SK-N-SH (cell line): ENCODE measurements at regions not wholly inside any gene's neighbourhood (a gene's known extent, or its start where the extent isn't known, plus 50 kb on each side); places are given as distances from the start of the nearest gene placed in this dataset.

ENCODE experiments used
- CTCF ChIA-PET: fragments of 300-600, 350-600 bp; formaldehyde crosslinking; extraction: SDS; loops from one replicate; lab custom pipeline; 2021; lab: Yijun Ruan, JAX
- POLR2A ChIA-PET: fragments of 350-600 bp; sonication (Branson Sonifier 250); formaldehyde crosslinking; extraction: SDS; loops from one replicate; lab custom pipeline; 2020; ENCODE audit warnings: antibody characterized with exemption, inconsistent platforms; lab: Yijun Ruan, JAX
- DNase-seq: peaks from one replicate; pipeline ENCODE4 v3.0.0; 2012
- H2AFZ ChIP-seq: fragments of 200-600 bp; sonication (generic); 2 replicates; pipeline ENCODE4 v1.8.1; 2016; ENCODE audit warnings: antibody characterized with exemption, mild to moderate bottlenecking, low read depth
- H3F3A ChIP-seq: fragments of 200-600 bp; sonication (generic); replicated peaks from 2 replicates; pipeline ENCODE3; 2016; ENCODE audit warnings: antibody characterized with exemption, mild to moderate bottlenecking; ENCODE audit not compliant: insufficient read depth
- H3K27ac ChIP-seq, 2 experiments: fragments of 200-500 bp in 1 of 2; fragments of 200-600 bp in 1 of 2; sonication (Bioruptor generic) in 1 of 2; sonication (generic), shearing (Covaris generic) in 1 of 2; 2 replicates each; pipeline versions ENCODE4 v1.5.1 to v1.6.1; 2014 to 2016; ENCODE audit warnings: low read depth in 2 of 2, inconsistent platforms in 1 of 2, low read length in 1 of 2, mild to moderate bottlenecking in 1 of 2, mixed read lengths in 1 of 2
- H3K27me3 ChIP-seq: fragments of 200-600 bp; sonication (generic), shearing (Covaris generic); 2 replicates; pipeline ENCODE4 v1.6.1; 2016; ENCODE audit warnings: mixed run types; ENCODE audit not compliant: insufficient read depth
- H3K36me3 ChIP-seq, 2 experiments: fragments of 200-500 bp in 1 of 2; fragments of 200-600 bp in 1 of 2; sonication (Bioruptor generic) in 1 of 2; sonication (generic) in 1 of 2; replicated peaks in 1 of 2; 2 replicates each; pipeline versions ENCODE3 to v1.5.1; 2014 to 2016; ENCODE audit warnings: low read length in 1 of 2, mild to moderate bottlenecking in 1 of 2; ENCODE audit not compliant: insufficient read depth in 2 of 2, control insufficient read depth in 1 of 2
- H3K4me1 ChIP-seq, 2 experiments: fragments of 200-500 bp in 1 of 2; fragments of 200-600 bp in 1 of 2; sonication (Bioruptor generic) in 1 of 2; sonication (generic), shearing (Covaris generic) in 1 of 2; 2 replicates each; pipeline versions ENCODE4 v1.5.1 to v1.6.1; 2014 to 2016; ENCODE audit warnings: low read depth in 1 of 2, low read length in 1 of 2, mixed run types in 1 of 2; ENCODE audit not compliant: insufficient read depth in 2 of 2, control insufficient read depth in 1 of 2
- H3K4me2 ChIP-seq: fragments of 200-600 bp; sonication (generic), shearing (Covaris generic); 2 replicates; pipeline ENCODE4 v1.6.1; 2017; ENCODE audit warnings: mixed run types
- H3K4me3 ChIP-seq, 2 experiments: fragments of 200-500 bp in 1 of 2; fragments of 200-600 bp in 1 of 2; sonication (Bioruptor generic) in 1 of 2; sonication (generic), shearing (Covaris generic) in 1 of 2; 2 replicates each; pipeline versions ENCODE4 v1.5.1 to v1.8.1; 2014 to 2016; ENCODE audit warnings: low read depth in 2 of 2, inconsistent platforms in 1 of 2, low read length in 1 of 2, mild to moderate bottlenecking in 1 of 2, mixed read lengths in 1 of 2, moderate library complexity in 1 of 2
- H3K79me2 ChIP-seq: fragments of 200-600 bp; sonication (generic); 2 replicates; pipeline ENCODE4 v1.8.1; 2017; ENCODE audit warnings: mild to moderate bottlenecking; ENCODE audit not compliant: insufficient read depth
- H3K9ac ChIP-seq: fragments of 200-600 bp; sonication (generic); 2 replicates; pipeline ENCODE4 v1.6.1; 2017; ENCODE audit warnings: mixed run types
- H3K9me2 ChIP-seq: fragments of 200-600 bp; sonication (generic); 2 replicates; pipeline ENCODE4 v1.6.1; 2017; ENCODE audit warnings: mixed run types
- H3K9me3 ChIP-seq: fragments of 200-600 bp; sonication (generic); 2 replicates; pipeline ENCODE4 v1.6.1; 2017; ENCODE audit warnings: mixed run types, mild to moderate bottlenecking, moderate library complexity
- H4K20me1 ChIP-seq: fragments of 200-600 bp; sonication (generic); 2 replicates; pipeline ENCODE4 v1.6.1; 2017; ENCODE audit warnings: mild to moderate bottlenecking, mixed run types; ENCODE audit not compliant: insufficient read depth
- CHD2 ChIP-seq: fragments of 150-350 bp; IDR thresholded peaks from 2 replicates; pipeline ENCODE4 v1.6.1; 2018; ENCODE audit warnings: low read length; ENCODE audit not compliant: partially characterized antibody
- CTCF ChIP-seq: fragments of 200-600 bp; sonication (generic); IDR thresholded peaks from 2 replicates; pipeline ENCODE4 v1.6.1; 2017; ENCODE audit warnings: antibody characterized with exemption, mild to moderate bottlenecking, moderate library complexity
- EP300 ChIP-seq, 2 experiments: IDR thresholded peaks; 2 replicates each; pipeline versions ENCODE4 v1.4.0 to v1.6.1; 2012; ENCODE audit warnings: borderline replicate concordance in 1 of 2, low read depth in 1 of 2, low read length in 1 of 2
- FOSL2 ChIP-seq: IDR thresholded peaks from 2 replicates; pipeline ENCODE4 v1.4.0; 2012; ENCODE audit warnings: low read depth, mild to moderate bottlenecking, moderate library complexity, borderline replicate concordance
- FOXM1 ChIP-seq: IDR thresholded peaks from 2 replicates; pipeline ENCODE4 v1.4.0; 2012; ENCODE audit warnings: low read depth, mild to moderate bottlenecking
- GABPA ChIP-seq: IDR thresholded peaks from 2 replicates; pipeline ENCODE4 v1.4.0; 2012; ENCODE audit warnings: low read depth, mild to moderate bottlenecking
- JUND ChIP-seq: IDR thresholded peaks from 2 replicates; pipeline ENCODE4 v1.4.0; 2012
- MAX ChIP-seq: IDR thresholded peaks from 2 replicates; pipeline ENCODE4 v1.4.0; 2012; ENCODE audit warnings: low read depth
- NFIC ChIP-seq: IDR thresholded peaks from 2 replicates; pipeline ENCODE4 v1.4.0; 2012; ENCODE audit warnings: borderline replicate concordance
- PBX3 ChIP-seq: IDR thresholded peaks from 2 replicates; pipeline ENCODE4; 2012
- POLR2AphosphoS5 ChIP-seq: IDR thresholded peaks from 2 replicates; pipeline ENCODE4 v1.6.1; 2012; ENCODE audit warnings: low read depth, low read length
- RAD21 ChIP-seq: IDR thresholded peaks from 2 replicates; pipeline ENCODE4 v1.6.1; 2012; ENCODE audit warnings: mild to moderate bottlenecking, low read length
- RFX5 ChIP-seq: IDR thresholded peaks from 2 replicates; pipeline ENCODE4 v1.6.1; 2012; ENCODE audit warnings: mild to moderate bottlenecking, improper control_type of control experiment, low read length
- RXRA ChIP-seq: IDR thresholded peaks from 2 replicates; pipeline ENCODE4 v1.4.0; 2012; ENCODE audit warnings: low read depth, mild to moderate bottlenecking, borderline replicate concordance
- TCF12 ChIP-seq: IDR thresholded peaks from 2 replicates; pipeline ENCODE4 v1.4.0; 2012
- USF2 ChIP-seq: fragments of 150-350 bp; IDR thresholded peaks from 2 replicates; pipeline ENCODE4 v1.6.1; 2017; ENCODE audit warnings: antibody characterized with exemption, low read length, low read depth, borderline replicate concordance
- WGBS: methylation state at CpG from one replicate; pipeline ENCODE4 v1.1.6; 2017; ENCODE audit warnings: low lambda C conversion rate; 5-methylcytosine and 5-hydroxymethylcytosine counted together
- TF ChIP-seq, protein P1 (sequence below): IDR thresholded peaks from 2 replicates; pipeline ENCODE4 v1.4.0; 2012; ENCODE audit warnings: low read depth, borderline replicate concordance

GRCh38 chr7:13794581-13794980 is 194.9 kb downstream of the ETV1 start (continued):
- no peak for TF ChIP-seq MAX

GRCh38 chr7:13797545-13797944 is 191.9 kb downstream of the ETV1 start:
- H3F3A ChIP-seq: no peaks in the 10 kb centered on the region
- POLR2A ChIA-PET: no interaction called here
- no peaks in the 10 kb centered on the region for H3K79me2 ChIP-seq
- H3K9me3 ChIP-seq: no peaks in the 10 kb centered on the region
- H3K27me3 ChIP-seq: no peaks in the 10 kb centered on the region
- no peaks in the 10 kb centered on the region for H3K36me3 ChIP-seq
- WGBS: 78% methylated on average over 1 of the region's 1 CpG
- no peaks in the 10 kb centered on the region for H4K20me1 ChIP-seq
- no peak overlapping the region for H3K4me3 ChIP-seq
- DNase-seq: no peak
- H3K4me2 ChIP-seq: no peak overlapping the region
- no peak overlapping the region for H2AFZ ChIP-seq
- no peaks in the 10 kb centered on the region for H3K9me2 ChIP-seq
- no peak overlapping the region for H3K27ac ChIP-seq
- no peaks in the 10 kb centered on the region for H3K4me1 ChIP-seq
- H3K9ac ChIP-seq: no peak overlapping the region
- TF ChIP-seq GABPA (no peak), RFX5 (no peak), FOXM1 (no peak), CTCF (no peak), RAD21 (no peak)
- CTCF ChIA-PET: interaction anchor here (0.6 to 1.3 kb wide), 2 partner anchors 894 to 961 kb away, joined by 3 read pairs; no protein-coding TSS in a partner anchor

GRCh38 chr7:13800694-13801448 is 188.6 kb downstream of the ETV1 start:
- DNase-seq: no peak
- Histone ChIP-seq H3K4me3 (no peak overlapping the region), H3K4me1 (no peaks in the 10 kb centered on the region), H3K27me3 (no peaks in the 10 kb centered on the region), H3K9me3 (no peaks in the 10 kb centered on the region), H3K9ac (peak overlapping the region; percentile 38), H3F3A (no peaks in the 10 kb centered on the region), H3K79me2 (no peaks in the 10 kb centered on the region), H4K20me1 (no peaks in the 10 kb centered on the region), H3K4me2 (no peak overlapping the region), H2AFZ (peak overlapping the region; percentile 63), H3K9me2 (no peaks in the 10 kb centered on the region), H3K36me3 (no peaks in the 10 kb centered on the region), H3K27ac (peak overlapping the region in 1 of 2 experiments; percentile 72; a peak in 2 of 4 replicates)
- WGBS: 62% methylated on average over 6 of the region's 6 CpGs
- POLR2A ChIA-PET: no interaction called here
- TF ChIP-seq USF2 (peak; percentile 34; the same call in 1 of the 2 replicates), PBX3 (0 out of 2 replicates have a peak, but pooled peaks have one; percentile 45), MAX (peak; percentile 50), JUND (peak; percentile 53; the same call in 1 of the 2 replicates), EP300 (IDR thresholded peaks at IDR 0.05; ENCODE audit: borderline replicate concordance in 1 of 2, low read depth in 1 of 2, low read length in 1 of 2) (peak in 1 of 2 experiments; percentile 58; a peak in 1 of 4 replicates), CHD2 (no peak), RXRA (no peak), POLR2AphosphoS5 (0 out of 2 replicates have a peak, but pooled peaks have one; percentile 37), NFIC (no peak), TCF12 (peak; percentile 92), FOSL2 (peak; percentile 71; the same call in 1 of the 2 replicates)
- TF ChIP-seq, protein P1, sequence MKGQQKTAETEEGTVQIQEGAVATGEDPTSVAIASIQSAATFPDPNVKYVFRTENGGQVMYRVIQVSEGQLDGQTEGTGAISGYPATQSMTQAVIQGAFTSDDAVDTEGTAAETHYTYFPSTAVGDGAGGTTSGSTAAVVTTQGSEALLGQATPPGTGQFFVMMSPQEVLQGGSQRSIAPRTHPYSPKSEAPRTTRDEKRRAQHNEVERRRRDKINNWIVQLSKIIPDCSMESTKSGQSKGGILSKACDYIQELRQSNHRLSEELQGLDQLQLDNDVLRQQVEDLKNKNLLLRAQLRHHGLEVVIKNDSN: peak; percentile 68
- CTCF ChIA-PET: no interaction called here
